H1 (cell line): ENCODE measurements at regions not wholly inside any gene's neighbourhood (a gene's known extent, or its start where the extent isn't known, plus 50 kb on each side); places are given as distances from the start of the nearest gene placed in this dataset.

Source experiments
- CTCF ChIA-PET: fragments of 300-600 bp; sonication (Branson Sonifier 250); formaldehyde crosslinking; loops from one replicate; lab custom pipeline; 2021; ENCODE audit not compliant: partially characterized antibody; lab: Charles Lee
- POLR2A ChIA-PET: fragments of 300-600 bp; sonication (Branson Sonifier 250); formaldehyde crosslinking; loops from one replicate; lab custom pipeline; 2021; ENCODE audit warnings: inconsistent platforms; ENCODE audit not compliant: partially characterized antibody; lab: Charles Lee
- DNase-seq, 2 experiments: peaks; one replicate each; pipeline versions ENCODE4 v3.0.0 to v3.0.0-alpha.2; 2010 to 2022; ENCODE audit warnings: low spot score in 2 of 2, low read depth in 1 of 2, mixed read lengths in 1 of 2
- FAIRE-seq: peaks from 2 replicates; lab custom pipeline; 2011; peaks lifted over from hg19 to GRCh38; lab: Jason Lieb, UNC
- H2AFZ ChIP-seq: 2 replicates; pipeline ENCODE4 v1.8.1; 2012; ENCODE audit warnings: low read length, inconsistent platforms
- H2AK5ac ChIP-seq: 2 replicates; pipeline ENCODE4 v1.6.1; 2013; ENCODE audit warnings: low read depth, low read length
- H2BK120ac ChIP-seq: replicated peaks from 2 replicates; pipeline ENCODE3; 2013; ENCODE audit warnings: low read depth, low read length, inconsistent platforms
- H2BK12ac ChIP-seq: 2 replicates; pipeline ENCODE4 v1.6.1; 2013; ENCODE audit warnings: low read depth, low read length
- H2BK15ac ChIP-seq: 2 replicates; pipeline ENCODE4 v1.6.1; 2013; ENCODE audit warnings: low read length
- H2BK20ac ChIP-seq: 2 replicates; pipeline ENCODE4 v1.6.1; 2013; ENCODE audit warnings: low read length
- H2BK5ac ChIP-seq: 2 replicates; pipeline ENCODE4 v1.6.1; 2013; ENCODE audit warnings: low read depth, low read length
- H3K14ac ChIP-seq: 2 replicates; pipeline ENCODE4 v1.6.1; 2013; ENCODE audit warnings: inconsistent platforms; ENCODE audit not compliant: insufficient read length
- H3K18ac ChIP-seq: 2 replicates; pipeline ENCODE4 v1.6.1; 2013; ENCODE audit warnings: low read length; ENCODE audit errors: extremely low read depth
- H3K23ac ChIP-seq: 2 replicates; pipeline ENCODE4 v1.6.1; 2013; ENCODE audit warnings: inconsistent platforms; ENCODE audit not compliant: insufficient read length
- H3K23me2 ChIP-seq: 2 replicates; pipeline ENCODE4 v1.6.1; 2013; ENCODE audit warnings: low read depth, low read length
- H3K27ac ChIP-seq: 2 replicates; pipeline ENCODE4 v1.6.1; 2011; ENCODE audit warnings: low read depth, low read length, inconsistent platforms
- H3K27me3 ChIP-seq, 4 experiments: replicated peaks in 1 of 4; 1 replicate in 1 of 4; 2 replicates in 3 of 4; pipeline versions ENCODE4 v1.6.1 to v1.8.1; 2011 to 2013; ENCODE audit warnings: low read length in 3 of 4, mild to moderate bottlenecking in 3 of 4, inconsistent platforms in 2 of 4, mixed read lengths in 2 of 4, moderate library complexity in 1 of 4; ENCODE audit not compliant: control insufficient read depth in 3 of 4, insufficient read depth in 3 of 4; ENCODE audit errors: extremely low read depth in 1 of 4
- H3K36me3 ChIP-seq, 4 experiments: 2 replicates each; pipeline versions ENCODE4 v1.6.1 to v1.8.1; 2011 to 2013; ENCODE audit warnings: mild to moderate bottlenecking in 4 of 4, low read length in 3 of 4, moderate library complexity in 2 of 4, control low read depth in 1 of 4, inconsistent platforms in 1 of 4; ENCODE audit not compliant: insufficient read depth in 4 of 4, control insufficient read depth in 2 of 4
- H3K4ac ChIP-seq: replicated peaks from 2 replicates; pipeline ENCODE3; 2013; ENCODE audit warnings: low read length, low read depth, mixed read lengths, inconsistent platforms; ENCODE audit not compliant: insufficient read length
- H3K4me1 ChIP-seq, 4 experiments: replicated peaks in 1 of 4; 1 replicate in 1 of 4; 2 replicates in 3 of 4; pipeline versions ENCODE4 v1.6.1 to v1.8.1; 2011 to 2013; ENCODE audit warnings: low read length in 3 of 4, inconsistent platforms in 2 of 4, mixed read lengths in 1 of 4; ENCODE audit not compliant: insufficient read depth in 4 of 4, control insufficient read depth in 3 of 4
- H3K4me2 ChIP-seq, 2 experiments: 2 replicates each; pipeline versions ENCODE4 v1.6.1 to v1.8.1; 2011 to 2013; ENCODE audit warnings: low read depth in 2 of 2, low read length in 2 of 2, control low read depth in 1 of 2, inconsistent platforms in 1 of 2, mild to moderate bottlenecking in 1 of 2; ENCODE audit not compliant: insufficient read depth in 1 of 2
- H3K4me3 ChIP-seq, 4 experiments: fragments of 200-600, 300-600 bp in 1 of 4; sonication (generic), shearing (Covaris generic), sonication (Bioruptor Twin) in 1 of 4; 2 replicates each; pipeline versions ENCODE4 v1.5.1 to v1.8.1; 2011 to 2016; ENCODE audit warnings: low read length in 4 of 4, low read depth in 3 of 4, control low read depth in 2 of 4, inconsistent platforms in 2 of 4, mild to moderate bottlenecking in 2 of 4, mixed read lengths in 1 of 4, moderate library complexity in 1 of 4; ENCODE audit not compliant: insufficient read depth in 2 of 4; ENCODE audit errors: extremely low read depth in 1 of 4
- H3K56ac ChIP-seq: replicated peaks from 2 replicates; pipeline ENCODE3; 2013; ENCODE audit warnings: low read depth, mild to moderate bottlenecking, mixed read lengths, low read length, inconsistent platforms; ENCODE audit not compliant: insufficient read length
- H3K79me1 ChIP-seq: 2 replicates; pipeline ENCODE4 v1.6.1; 2013; ENCODE audit warnings: low read depth, low read length, control low read depth
- H3K79me2 ChIP-seq, 2 experiments: 2 replicates each; pipeline versions ENCODE4 v1.6.1 to v1.8.1; 2012 to 2013; ENCODE audit warnings: low read length in 2 of 2, mild to moderate bottlenecking in 2 of 2, inconsistent platforms in 1 of 2; ENCODE audit not compliant: insufficient read depth in 2 of 2, control insufficient read depth in 1 of 2
- H3K9ac ChIP-seq, 4 experiments: replicated peaks in 1 of 4; 1 replicate in 1 of 4; 2 replicates in 3 of 4; pipeline versions ENCODE4 v1.6.1 to v1.8.1; 2011 to 2013; ENCODE audit warnings: low read depth in 3 of 4, low read length in 3 of 4, control low read depth in 2 of 4, mild to moderate bottlenecking in 2 of 4, moderate library complexity in 2 of 4, inconsistent platforms in 1 of 4; ENCODE audit errors: extremely low read depth in 1 of 4
- H3K9me3 ChIP-seq, 2 experiments: 2 replicates each; pipeline versions ENCODE4 v1.6.1 to v1.8.1; 2012 to 2013; ENCODE audit warnings: mild to moderate bottlenecking in 2 of 2, moderate library complexity in 2 of 2, control low read depth in 1 of 2, inconsistent platforms in 1 of 2, low read depth in 1 of 2, low read length in 1 of 2, mixed read lengths in 1 of 2; ENCODE audit not compliant: insufficient read depth in 2 of 2
- H4K20me1 ChIP-seq, 2 experiments: replicated peaks in 1 of 2; 2 replicates each; pipeline versions ENCODE3 to v1.8.1; 2011 to 2013; ENCODE audit warnings: inconsistent platforms in 2 of 2, low read length in 2 of 2, mild to moderate bottlenecking in 1 of 2; ENCODE audit not compliant: insufficient read depth in 2 of 2, control insufficient read depth in 1 of 2
- H4K5ac ChIP-seq: 2 replicates; pipeline ENCODE4 v1.6.1; 2013; ENCODE audit warnings: low read length, low read depth, mixed read lengths, inconsistent platforms; ENCODE audit not compliant: insufficient read length
- H4K8ac ChIP-seq: 2 replicates; pipeline ENCODE4 v1.8.0; 2013; ENCODE audit warnings: mild to moderate bottlenecking, moderate library complexity, low read length, inconsistent platforms; ENCODE audit not compliant: insufficient read depth; ENCODE audit errors: extremely low read depth
- H4K91ac ChIP-seq: replicated peaks from 2 replicates; pipeline ENCODE3; 2013; ENCODE audit warnings: low read length, mixed read lengths, inconsistent platforms; ENCODE audit not compliant: insufficient read length
- WGBS, 2 experiments: shearing (Covaris generic) in 1 of 2; methylation state at CpG; one replicate each; pipeline versions ENCODE4 v1.1.6 to v1.1.7; 2013 to 2015; ENCODE audit warnings: low lambda C conversion rate in 2 of 2, mixed read lengths in 2 of 2, inconsistent platforms in 1 of 2, low coverage in 1 of 2, missing lambda C conversion rate in 1 of 2; ENCODE audit not compliant: insufficient replicate concordance in 2 of 2, insufficient coverage in 1 of 2, insufficient read length in 1 of 2; ENCODE audit errors: extremely low coverage in 1 of 2, missing lambda C conversion rate in 1 of 2; 5-methylcytosine and 5-hydroxymethylcytosine counted together

DNA sequence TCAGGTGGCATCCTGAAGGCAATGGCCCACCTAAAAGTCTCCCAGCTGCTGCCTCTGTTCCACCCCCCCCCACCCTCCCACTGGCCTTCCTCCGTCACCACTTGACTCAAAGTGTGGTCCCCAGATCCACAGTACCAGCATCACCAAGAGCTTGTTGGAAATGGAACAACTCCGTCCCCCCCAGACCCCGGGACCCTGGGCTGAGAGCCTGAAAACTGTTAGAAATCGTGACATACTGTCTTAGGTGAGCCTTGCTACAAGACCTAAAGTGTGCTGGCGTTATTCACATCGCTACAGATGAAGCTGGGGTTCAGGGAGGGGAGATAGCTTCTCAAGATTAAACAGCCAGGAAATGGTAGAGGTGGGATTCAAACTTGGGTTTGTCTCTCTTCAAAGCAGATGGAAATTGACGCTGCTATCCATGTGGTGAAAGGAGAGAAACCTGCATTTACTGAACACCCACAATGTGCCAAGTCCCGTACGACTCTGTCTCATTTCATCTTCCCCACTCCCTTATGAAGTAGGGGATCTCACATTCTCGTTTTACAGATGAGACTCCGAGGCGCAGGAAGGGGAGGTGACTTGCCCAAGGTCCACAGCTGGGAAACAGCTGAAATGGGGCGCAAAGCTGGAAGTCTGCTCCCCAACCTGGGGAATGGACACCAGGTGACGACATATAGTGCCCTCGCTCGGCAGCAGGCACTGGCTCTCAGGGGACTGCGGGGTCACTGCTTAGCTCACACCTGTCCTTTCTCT is 52.8 kb upstream of the IFFO2 start:
- Histone ChIP-seq H4K8ac (no peak overlapping the region; the same call in 1 of the 2 replicates), H4K91ac (no peak overlapping the region), H2BK12ac (peak overlapping the region; percentile 71; the same call in 1 of the 2 replicates), H3K27ac (no peak overlapping the region), H2BK5ac (no peak overlapping the region), H4K20me1 (no peaks in the 10 kb centered on the region), H3K4me1 (peaks cover 1 to 20% (median 13%) of the 10 kb centered on the region in 4 experiments), H3K79me2 (no peaks in the 10 kb centered on the region), H3K56ac (no peak overlapping the region), H4K5ac (no peak overlapping the region), H3K18ac (peak overlapping the region; percentile 39; the same call in 1 of the 2 replicates), H3K79me1 (no peaks in the 10 kb centered on the region), H3K27me3 (no peaks in the 10 kb centered on the region; a peak in 1 of 7 replicates), H3K14ac (no peak overlapping the region), H3K4me2 (no peak overlapping the region; a peak in 1 of 4 replicates), H2AK5ac (no peak overlapping the region), H3K4me3 (no peak overlapping the region), H2AFZ (peak overlapping the region; percentile 75; the same call in 1 of the 2 replicates), H3K23me2 (no peaks in the 10 kb centered on the region), H2BK120ac (no peak overlapping the region), H3K4ac (no peak overlapping the region), H3K36me3 (no peaks in the 10 kb centered on the region), H2BK20ac (no peak overlapping the region), H3K9ac (no peak overlapping the region; a peak in 1 of 7 replicates), H2BK15ac (peak overlapping the region; percentile 13; the same call in 1 of the 2 replicates), H3K23ac (no peak overlapping the region), H3K9me3 (no peaks in the 10 kb centered on the region)
- FAIRE-seq (no peak), DNase-seq (peak in 1 of 2 experiments; percentile 39)
- POLR2A ChIA-PET = interaction anchor here (1.0 to 1.6 kb wide), 3 partner anchors 7 to 54 kb away, joined by 3 read pairs; no protein-coding TSS in a partner anchor
- CTCF ChIA-PET = interaction anchor here (0.5 to 3.8 kb wide), 12 partner anchors 9 to 1265 kb away, joined by 3 to 12 read pairs (median 4); no protein-coding TSS in a partner anchor
- 83% methylated on average over 16 of the region's 17 CpGs; no CpG with 5 or more reads in 1 of the 2 experiments for WGBS, 2 experiments
